ENCODE measurements at regions not wholly inside any gene's neighbourhood (a gene's known extent, or its start where the extent isn't known, plus 50 kb on each side); places are given as distances from the start of the nearest gene placed in this dataset.

- Histone ChIP-seq H3K9me3 (ENCODE audit: control insufficient read depth, insufficient read depth, low read length) (no peaks in the 10 kb centered on the region), H3K27ac (ENCODE audit: low read depth, low read length) (no peak overlapping the region), H3K36me3 (ENCODE audit: control insufficient read depth, insufficient read depth, low read length) (no peaks in the 10 kb centered on the region), H3K4me3 (ENCODE audit: low read depth, low read length) (peak overlapping the region; percentile 40), H3K4me1 (ENCODE audit: control insufficient read depth, insufficient read depth, low read length) (peaks cover 26% of the 10 kb centered on the region), H3K27me3 (ENCODE audit: control insufficient read depth, insufficient read depth, low read length) (peaks cover 31% of the 10 kb centered on the region), H3K9ac (ENCODE audit: low read depth, low read length) (no peak overlapping the region)
Observed at GRCh38 chr5:73288803-73289720, 116.1 kb downstream of the TMEM174 start.

GRCh38 chr5:73286896-73287295 lies 113.9 kb downstream of the TMEM174 start:
- Histone ChIP-seq H3K27me3 (ENCODE audit: control insufficient read depth, insufficient read depth, low read length) (peaks cover 23% of the 10 kb centered on the region), H3K4me3 (ENCODE audit: low read depth, low read length) (no peak overlapping the region), H3K27ac (ENCODE audit: low read depth, low read length) (no peak overlapping the region), H3K4me1 (ENCODE audit: control insufficient read depth, insufficient read depth, low read length) (peaks cover 39% of the 10 kb centered on the region), H3K9me3 (ENCODE audit: control insufficient read depth, insufficient read depth, low read length) (no peaks in the 10 kb centered on the region), H3K9ac (ENCODE audit: low read depth, low read length) (no peak overlapping the region), H3K36me3 (ENCODE audit: control insufficient read depth, insufficient read depth, low read length) (no peaks in the 10 kb centered on the region)

GRCh38 chr5:73284985-73285384 lies 112.0 kb downstream of the TMEM174 start:
- no peak overlapping the region for H3K27ac ChIP-seq (ENCODE audit: low read depth, low read length)
- H3K27me3 ChIP-seq (ENCODE audit: control insufficient read depth, insufficient read depth, low read length), result peaks cover 5% of the 10 kb centered on the region; the same call in 1 of the 2 replicates
- no peak overlapping the region for H3K9ac ChIP-seq (ENCODE audit: low read depth, low read length)
- no peak overlapping the region for H3K4me3 ChIP-seq (ENCODE audit: low read depth, low read length)
- H3K9me3 ChIP-seq (ENCODE audit: control insufficient read depth, insufficient read depth, low read length), result no peaks in the 10 kb centered on the region
- H3K4me1 ChIP-seq (ENCODE audit: control insufficient read depth, insufficient read depth, low read length), result peaks cover 43% of the 10 kb centered on the region
- no peaks in the 10 kb centered on the region for H3K36me3 ChIP-seq (ENCODE audit: control insufficient read depth, insufficient read depth, low read length)

GRCh38 chr5:73284220-73284795 lies 111.3 kb downstream of the TMEM174 start:
- peaks cover 36% of the 10 kb centered on the region for H3K4me1 ChIP-seq (ENCODE audit: control insufficient read depth, insufficient read depth, low read length)
- H3K27me3 ChIP-seq (ENCODE audit: control insufficient read depth, insufficient read depth, low read length), result 0 out of 2 replicates have a peak, but pooled peaks cover 2% of the 10 kb centered on the region
- no peak overlapping the region for H3K4me3 ChIP-seq (ENCODE audit: low read depth, low read length)
- H3K36me3 ChIP-seq (ENCODE audit: control insufficient read depth, insufficient read depth, low read length), result no peaks in the 10 kb centered on the region
- no peak overlapping the region for H3K27ac ChIP-seq (ENCODE audit: low read depth, low read length)
- H3K9me3 ChIP-seq (ENCODE audit: control insufficient read depth, insufficient read depth, low read length), result no peaks in the 10 kb centered on the region
- no peak overlapping the region for H3K9ac ChIP-seq (ENCODE audit: low read depth, low read length)

GRCh38 chr5:73282923-73283322 lies 109.9 kb downstream of the TMEM174 start:
- Histone ChIP-seq H3K9me3 (ENCODE audit: control insufficient read depth, insufficient read depth, low read length) (no peaks in the 10 kb centered on the region), H3K4me3 (ENCODE audit: low read depth, low read length) (no peak overlapping the region), H3K27me3 (ENCODE audit: control insufficient read depth, insufficient read depth, low read length) (no peaks in the 10 kb centered on the region), H3K9ac (ENCODE audit: low read depth, low read length) (no peak overlapping the region), H3K4me1 (ENCODE audit: control insufficient read depth, insufficient read depth, low read length) (peaks cover 24% of the 10 kb centered on the region), H3K27ac (ENCODE audit: low read depth, low read length) (no peak overlapping the region), H3K36me3 (ENCODE audit: control insufficient read depth, insufficient read depth, low read length) (no peaks in the 10 kb centered on the region)

GRCh38 chr5:73282383-73282782 lies 109.4 kb downstream of the TMEM174 start:
- H3K36me3 ChIP-seq (ENCODE audit: control insufficient read depth, insufficient read depth, low read length), result no peaks in the 10 kb centered on the region
- H3K9me3 ChIP-seq (ENCODE audit: control insufficient read depth, insufficient read depth, low read length), result no peaks in the 10 kb centered on the region
- H3K9ac ChIP-seq (ENCODE audit: low read depth, low read length), result no peak overlapping the region
- H3K4me3 ChIP-seq (ENCODE audit: low read depth, low read length), result no peak overlapping the region
- no peak overlapping the region for H3K27ac ChIP-seq (ENCODE audit: low read depth, low read length)
- peaks cover 24% of the 10 kb centered on the region for H3K4me1 ChIP-seq (ENCODE audit: control insufficient read depth, insufficient read depth, low read length)
- no peaks in the 10 kb centered on the region for H3K27me3 ChIP-seq (ENCODE audit: control insufficient read depth, insufficient read depth, low read length)

GRCh38 chr5:73280821-73281746 lies 108.1 kb downstream of the TMEM174 start:
- Histone ChIP-seq H3K9me3 (ENCODE audit: control insufficient read depth, insufficient read depth, low read length) (no peaks in the 10 kb centered on the region), H3K36me3 (ENCODE audit: control insufficient read depth, insufficient read depth, low read length) (no peaks in the 10 kb centered on the region), H3K4me3 (ENCODE audit: low read depth, low read length) (no peak overlapping the region), H3K27me3 (ENCODE audit: control insufficient read depth, insufficient read depth, low read length) (no peaks in the 10 kb centered on the region), H3K4me1 (ENCODE audit: control insufficient read depth, insufficient read depth, low read length) (peaks cover 24% of the 10 kb centered on the region), H3K9ac (ENCODE audit: low read depth, low read length) (no peak overlapping the region), H3K27ac (ENCODE audit: low read depth, low read length) (no peak overlapping the region)

GRCh38 chr5:73280386-73280785 lies 107.4 kb downstream of the TMEM174 start:
- no peak overlapping the region for H3K27ac ChIP-seq (ENCODE audit: low read depth, low read length)
- no peaks in the 10 kb centered on the region for H3K27me3 ChIP-seq (ENCODE audit: control insufficient read depth, insufficient read depth, low read length)
- H3K36me3 ChIP-seq (ENCODE audit: control insufficient read depth, insufficient read depth, low read length), result no peaks in the 10 kb centered on the region

GRCh38 chr5:73279805-73280204 lies 106.8 kb downstream of the TMEM174 start:
- Histone ChIP-seq H3K4me1 (ENCODE audit: control insufficient read depth, insufficient read depth, low read length) (peaks cover 31% of the 10 kb centered on the region), H3K4me3 (ENCODE audit: low read depth, low read length) (no peak overlapping the region), H3K27me3 (ENCODE audit: control insufficient read depth, insufficient read depth, low read length) (no peaks in the 10 kb centered on the region), H3K36me3 (ENCODE audit: control insufficient read depth, insufficient read depth, low read length) (no peaks in the 10 kb centered on the region), H3K9me3 (ENCODE audit: control insufficient read depth, insufficient read depth, low read length) (no peaks in the 10 kb centered on the region), H3K9ac (ENCODE audit: low read depth, low read length) (no peak overlapping the region), H3K27ac (ENCODE audit: low read depth, low read length) (no peak overlapping the region)

More at GRCh38 chr5:73280386-73280785, 107.4 kb downstream of the TMEM174 start:
- Histone ChIP-seq H3K4me1 (ENCODE audit: control insufficient read depth, insufficient read depth, low read length) (peaks cover 26% of the 10 kb centered on the region), H3K9ac (ENCODE audit: low read depth, low read length) (no peak overlapping the region), H3K4me3 (ENCODE audit: low read depth, low read length) (no peak overlapping the region), H3K9me3 (ENCODE audit: control insufficient read depth, insufficient read depth, low read length) (no peaks in the 10 kb centered on the region)

- no peak overlapping the region for H3K4me3 ChIP-seq (ENCODE audit: low read depth, low read length)
- no peak overlapping the region for H3K27ac ChIP-seq (ENCODE audit: low read depth, low read length)
- no peaks in the 10 kb centered on the region for H3K9me3 ChIP-seq (ENCODE audit: control insufficient read depth, insufficient read depth, low read length)
- no peak overlapping the region for H3K9ac ChIP-seq (ENCODE audit: low read depth, low read length)
- no peaks in the 10 kb centered on the region for H3K27me3 ChIP-seq (ENCODE audit: control insufficient read depth, insufficient read depth, low read length)
- peaks cover 31% of the 10 kb centered on the region for H3K4me1 ChIP-seq (ENCODE audit: control insufficient read depth, insufficient read depth, low read length)
- H3K36me3 ChIP-seq (ENCODE audit: control insufficient read depth, insufficient read depth, low read length), result no peaks in the 10 kb centered on the region
Observed at GRCh38 chr5:73278693-73279092, 105.7 kb downstream of the TMEM174 start.

Data from HUES48 (cell line).